ENCODE measurements at regions not wholly inside any gene's neighbourhood (a gene's known extent, or its start where the extent isn't known, plus 50 kb on each side); places are given as distances from the start of the nearest gene placed in this dataset.

DNA sequence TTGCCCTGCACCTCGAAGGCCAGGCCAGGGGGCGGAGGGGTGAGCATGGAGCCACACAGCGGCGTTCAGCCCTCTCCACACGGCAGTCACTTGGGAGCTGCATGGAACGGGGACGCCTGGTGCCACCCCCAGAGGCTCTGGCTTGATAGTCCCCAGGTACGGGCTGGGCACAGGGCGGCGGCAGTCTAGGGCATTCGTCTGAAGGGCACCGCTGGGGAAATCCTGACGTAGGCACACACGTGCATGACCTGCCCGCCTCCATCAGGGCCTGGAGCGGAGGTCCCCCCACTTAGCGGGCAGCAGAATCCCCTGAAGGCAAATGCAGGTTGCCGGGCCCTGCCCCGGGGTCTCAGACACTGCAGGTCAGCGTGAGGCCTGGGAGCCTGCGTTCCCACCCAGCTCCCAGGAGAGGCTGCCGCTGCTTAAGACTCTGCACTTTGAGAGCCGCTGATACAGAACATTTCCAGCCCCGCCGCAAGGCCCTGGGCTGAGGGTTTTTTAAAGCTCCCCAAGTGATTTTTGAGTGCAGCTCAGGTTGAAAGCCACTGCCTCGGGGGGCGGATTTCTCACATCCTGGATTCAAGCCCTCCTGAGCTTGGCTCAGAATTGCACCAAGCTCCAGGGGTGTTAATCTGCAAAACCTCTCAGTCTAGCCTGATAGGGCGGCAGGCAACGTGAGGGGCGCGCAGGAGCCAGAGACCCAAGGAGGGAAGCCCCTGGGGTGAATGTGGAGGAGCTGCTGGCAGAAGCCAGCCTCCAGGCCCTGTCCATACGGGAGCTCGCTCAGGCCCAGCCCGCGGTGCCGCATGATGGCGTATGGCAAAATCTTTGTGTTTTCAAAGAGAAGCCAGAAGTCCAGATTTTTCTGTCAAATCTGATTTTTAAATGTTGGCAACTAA lies 182.3 kb upstream of the GSE1 start:
- peak; percentile 8 for DNase-seq
- TF ChIP-seq, protein P1, sequence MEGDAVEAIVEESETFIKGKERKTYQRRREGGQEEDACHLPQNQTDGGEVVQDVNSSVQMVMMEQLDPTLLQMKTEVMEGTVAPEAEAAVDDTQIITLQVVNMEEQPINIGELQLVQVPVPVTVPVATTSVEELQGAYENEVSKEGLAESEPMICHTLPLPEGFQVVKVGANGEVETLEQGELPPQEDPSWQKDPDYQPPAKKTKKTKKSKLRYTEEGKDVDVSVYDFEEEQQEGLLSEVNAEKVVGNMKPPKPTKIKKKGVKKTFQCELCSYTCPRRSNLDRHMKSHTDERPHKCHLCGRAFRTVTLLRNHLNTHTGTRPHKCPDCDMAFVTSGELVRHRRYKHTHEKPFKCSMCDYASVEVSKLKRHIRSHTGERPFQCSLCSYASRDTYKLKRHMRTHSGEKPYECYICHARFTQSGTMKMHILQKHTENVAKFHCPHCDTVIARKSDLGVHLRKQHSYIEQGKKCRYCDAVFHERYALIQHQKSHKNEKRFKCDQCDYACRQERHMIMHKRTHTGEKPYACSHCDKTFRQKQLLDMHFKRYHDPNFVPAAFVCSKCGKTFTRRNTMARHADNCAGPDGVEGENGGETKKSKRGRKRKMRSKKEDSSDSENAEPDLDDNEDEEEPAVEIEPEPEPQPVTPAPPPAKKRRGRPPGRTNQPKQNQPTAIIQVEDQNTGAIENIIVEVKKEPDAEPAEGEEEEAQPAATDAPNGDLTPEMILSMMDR (IDR thresholded peaks at IDR 0.05): no peak
- Mint-ChIP-seq H3K27ac (no peak overlapping the region), H3K36me3 (ENCODE audit: low read depth) (no peaks in the 10 kb centered on the region), H3K4me1 (peaks cover 30% of the 10 kb centered on the region), H3K9me3 (no peaks in the 10 kb centered on the region), H3K27me3 (ENCODE audit: low read depth, poor library complexity) (peaks cover 74% of the 10 kb centered on the region), H3K4me3 (no peak overlapping the region)

DNA sequence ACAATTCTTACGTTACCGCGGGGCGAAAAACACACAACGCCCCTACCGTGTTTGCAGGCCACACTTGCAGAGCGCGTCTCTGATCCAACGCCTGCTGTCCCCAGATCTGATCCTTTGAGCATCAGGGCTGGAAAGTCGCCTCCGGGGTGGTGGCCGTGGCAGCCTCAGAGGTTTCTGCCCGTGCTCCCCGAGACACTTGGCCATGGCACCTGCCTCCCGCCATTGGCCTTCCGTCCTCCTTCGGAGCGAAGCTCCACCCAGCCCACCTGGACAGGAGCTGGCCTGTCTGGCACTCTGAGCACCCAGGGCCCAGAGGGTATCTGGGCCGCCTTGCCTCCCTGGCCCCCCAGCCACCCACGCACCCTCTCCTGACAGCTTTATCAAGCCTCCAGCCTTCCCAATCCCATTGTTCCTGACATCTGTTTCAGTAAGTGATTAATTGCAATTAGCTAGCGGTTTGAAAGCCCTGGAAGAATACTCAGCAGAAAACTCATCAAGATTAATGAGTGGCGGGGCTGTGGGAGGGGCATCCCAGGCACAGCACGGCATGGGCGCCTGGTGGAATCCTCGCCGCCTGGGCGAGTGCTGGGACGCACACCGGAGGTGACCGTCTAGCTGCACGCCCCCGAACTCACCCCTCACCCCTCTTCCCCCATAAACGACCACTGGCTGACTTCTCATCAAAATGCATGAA lies 181.5 kb upstream of the GSE1 start:
- H3K36me3 Mint-ChIP-seq (ENCODE audit: low read depth): no peaks in the 10 kb centered on the region
- H3K9me3 Mint-ChIP-seq: no peaks in the 10 kb centered on the region
- DNase-seq: peak; percentile 2
- TF ChIP-seq, protein P1 (IDR thresholded peaks at IDR 0.05): no peak
- no peak overlapping the region for H3K4me3 Mint-ChIP-seq
- peaks cover 71% of the 10 kb centered on the region for H3K27me3 Mint-ChIP-seq (ENCODE audit: low read depth, poor library complexity)
- H3K4me1 Mint-ChIP-seq: peaks cover 37% of the 10 kb centered on the region
- no peak overlapping the region for H3K27ac Mint-ChIP-seq

DNA sequence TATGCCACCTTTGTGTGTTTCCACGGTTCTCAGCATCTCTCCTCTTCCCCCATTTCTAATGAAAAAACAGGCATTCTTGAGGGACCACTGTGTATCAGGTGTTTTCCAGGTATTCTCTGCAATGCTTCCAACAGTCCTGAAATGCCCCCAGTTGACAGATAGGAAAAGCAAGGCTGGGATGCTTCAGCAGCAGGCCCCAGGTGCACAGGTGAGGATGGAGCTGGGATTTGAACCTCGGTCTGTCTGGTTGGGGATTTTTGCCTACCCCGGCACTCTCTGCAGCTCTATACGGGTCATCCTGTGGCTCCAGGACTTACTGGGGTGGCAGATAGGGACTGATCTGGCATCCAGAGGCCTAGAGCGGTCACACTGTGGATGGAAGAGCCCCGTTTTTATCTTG lies 180.5 kb upstream of the GSE1 start:
- Mint-ChIP-seq H3K4me3 (no peak overlapping the region), H3K36me3 (ENCODE audit: low read depth) (no peaks in the 10 kb centered on the region), H3K4me1 (peaks cover 44% of the 10 kb centered on the region), H3K27me3 (ENCODE audit: low read depth, poor library complexity) (peaks cover 62% of the 10 kb centered on the region), H3K27ac (no peak overlapping the region), H3K9me3 (no peaks in the 10 kb centered on the region)
- TF ChIP-seq, protein P1 (IDR thresholded peaks at IDR 0.05): no peak
- peak; percentile 0 for DNase-seq

DNA sequence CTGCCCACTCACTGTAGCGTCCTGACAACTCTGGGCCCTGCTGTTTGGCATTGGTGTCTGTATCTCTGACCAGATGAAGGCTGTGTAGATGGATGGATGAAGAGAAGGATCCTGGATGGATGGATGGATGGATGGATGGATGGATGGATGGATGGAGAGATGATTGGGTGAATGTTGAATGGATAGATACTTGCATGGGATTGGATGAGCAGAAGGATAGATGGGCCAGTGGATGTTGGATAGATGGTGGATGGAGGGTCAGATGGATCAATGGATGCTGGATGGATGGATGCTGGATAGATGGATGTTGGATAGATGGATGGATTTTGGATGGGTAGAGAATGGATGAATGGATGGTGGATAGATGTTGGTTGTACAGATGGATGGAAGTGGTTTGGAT lies 179.6 kb upstream of the GSE1 start:
- Mint-ChIP-seq H3K4me3 (no peak overlapping the region), H3K27ac (no peak overlapping the region), H3K27me3 (ENCODE audit: low read depth, poor library complexity) (peaks cover 58% of the 10 kb centered on the region), H3K36me3 (ENCODE audit: low read depth) (no peaks in the 10 kb centered on the region), H3K4me1 (peaks cover 52% of the 10 kb centered on the region), H3K9me3 (no peaks in the 10 kb centered on the region)
- DNase-seq: no peak
- TF ChIP-seq, protein P1 (IDR thresholded peaks at IDR 0.05): no peak

DNA sequence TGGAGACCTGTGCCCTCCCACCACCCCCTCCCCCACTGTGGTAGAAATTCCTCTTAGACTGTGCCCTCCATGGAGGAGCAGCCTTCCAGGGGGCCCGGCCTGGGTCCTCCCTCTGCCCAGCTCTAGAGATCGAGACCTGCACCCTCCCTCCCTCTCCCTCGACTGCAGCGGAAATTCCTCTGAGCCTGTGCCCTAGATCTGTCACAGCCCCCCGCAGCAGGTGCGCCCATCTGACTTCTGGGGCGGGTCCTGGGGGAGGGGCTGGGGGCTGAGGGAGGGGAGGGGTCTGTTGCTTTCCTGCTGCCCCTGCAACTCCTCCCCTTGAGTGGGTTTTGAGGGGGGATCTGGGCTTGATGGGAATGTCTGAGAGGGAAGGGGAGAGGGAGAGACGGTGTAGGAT lies 177.8 kb upstream of the GSE1 start:
- Mint-ChIP-seq H3K4me3 (no peak overlapping the region), H3K4me1 (peaks cover 61% of the 10 kb centered on the region), H3K27me3 (ENCODE audit: low read depth, poor library complexity) (peaks cover 44% of the 10 kb centered on the region), H3K27ac (no peak overlapping the region), H3K9me3 (no peaks in the 10 kb centered on the region), H3K36me3 (ENCODE audit: low read depth) (no peaks in the 10 kb centered on the region)
- TF ChIP-seq, protein P1 (IDR thresholded peaks at IDR 0.05): no peak
- no peak for DNase-seq

All from nephron progenitor cell (in vitro differentiated cells).